H1 (cell line): ENCODE measurements at regions not wholly inside any gene's neighbourhood (a gene's known extent, or its start where the extent isn't known, plus 50 kb on each side); places are given as distances from the start of the nearest gene placed in this dataset.

Experiments used
- CTCF ChIA-PET: fragments of 300-600 bp; sonication (Branson Sonifier 250); formaldehyde crosslinking; loops from one replicate; lab custom pipeline; 2021; ENCODE audit not compliant: partially characterized antibody; lab: Charles Lee
- POLR2A ChIA-PET: fragments of 300-600 bp; sonication (Branson Sonifier 250); formaldehyde crosslinking; loops from one replicate; lab custom pipeline; 2021; ENCODE audit warnings: inconsistent platforms; ENCODE audit not compliant: partially characterized antibody; lab: Charles Lee
- DNase-seq, 2 experiments: peaks; one replicate each; pipeline versions ENCODE4 v3.0.0 to v3.0.0-alpha.2; 2010 to 2022; ENCODE audit warnings: low spot score in 2 of 2, low read depth in 1 of 2, mixed read lengths in 1 of 2
- FAIRE-seq: peaks from 2 replicates; lab custom pipeline; 2011; peaks lifted over from hg19 to GRCh38; lab: Jason Lieb, UNC
- H2AFZ ChIP-seq: 2 replicates; pipeline ENCODE4 v1.8.1; 2012; ENCODE audit warnings: low read length, inconsistent platforms
- H2AK5ac ChIP-seq: 2 replicates; pipeline ENCODE4 v1.6.1; 2013; ENCODE audit warnings: low read depth, low read length
- H2BK120ac ChIP-seq: replicated peaks from 2 replicates; pipeline ENCODE3; 2013; ENCODE audit warnings: low read depth, low read length, inconsistent platforms
- H2BK12ac ChIP-seq: 2 replicates; pipeline ENCODE4 v1.6.1; 2013; ENCODE audit warnings: low read depth, low read length
- H2BK15ac ChIP-seq: 2 replicates; pipeline ENCODE4 v1.6.1; 2013; ENCODE audit warnings: low read length
- H2BK20ac ChIP-seq: 2 replicates; pipeline ENCODE4 v1.6.1; 2013; ENCODE audit warnings: low read length
- H2BK5ac ChIP-seq: 2 replicates; pipeline ENCODE4 v1.6.1; 2013; ENCODE audit warnings: low read depth, low read length
- H3K14ac ChIP-seq: 2 replicates; pipeline ENCODE4 v1.6.1; 2013; ENCODE audit warnings: inconsistent platforms; ENCODE audit not compliant: insufficient read length
- H3K18ac ChIP-seq: 2 replicates; pipeline ENCODE4 v1.6.1; 2013; ENCODE audit warnings: low read length; ENCODE audit errors: extremely low read depth
- H3K23ac ChIP-seq: 2 replicates; pipeline ENCODE4 v1.6.1; 2013; ENCODE audit warnings: inconsistent platforms; ENCODE audit not compliant: insufficient read length
- H3K23me2 ChIP-seq: 2 replicates; pipeline ENCODE4 v1.6.1; 2013; ENCODE audit warnings: low read depth, low read length
- H3K27ac ChIP-seq: 2 replicates; pipeline ENCODE4 v1.6.1; 2011; ENCODE audit warnings: low read depth, low read length, inconsistent platforms
- H3K27me3 ChIP-seq, 4 experiments: replicated peaks in 1 of 4; 1 replicate in 1 of 4; 2 replicates in 3 of 4; pipeline versions ENCODE4 v1.6.1 to v1.8.1; 2011 to 2013; ENCODE audit warnings: low read length in 3 of 4, mild to moderate bottlenecking in 3 of 4, inconsistent platforms in 2 of 4, mixed read lengths in 2 of 4, moderate library complexity in 1 of 4; ENCODE audit not compliant: control insufficient read depth in 3 of 4, insufficient read depth in 3 of 4; ENCODE audit errors: extremely low read depth in 1 of 4
- H3K36me3 ChIP-seq, 4 experiments: 2 replicates each; pipeline versions ENCODE4 v1.6.1 to v1.8.1; 2011 to 2013; ENCODE audit warnings: mild to moderate bottlenecking in 4 of 4, low read length in 3 of 4, moderate library complexity in 2 of 4, control low read depth in 1 of 4, inconsistent platforms in 1 of 4; ENCODE audit not compliant: insufficient read depth in 4 of 4, control insufficient read depth in 2 of 4
- H3K4ac ChIP-seq: replicated peaks from 2 replicates; pipeline ENCODE3; 2013; ENCODE audit warnings: low read length, low read depth, mixed read lengths, inconsistent platforms; ENCODE audit not compliant: insufficient read length
- H3K4me1 ChIP-seq, 4 experiments: replicated peaks in 1 of 4; 1 replicate in 1 of 4; 2 replicates in 3 of 4; pipeline versions ENCODE4 v1.6.1 to v1.8.1; 2011 to 2013; ENCODE audit warnings: low read length in 3 of 4, inconsistent platforms in 2 of 4, mixed read lengths in 1 of 4; ENCODE audit not compliant: insufficient read depth in 4 of 4, control insufficient read depth in 3 of 4
- H3K4me2 ChIP-seq, 2 experiments: 2 replicates each; pipeline versions ENCODE4 v1.6.1 to v1.8.1; 2011 to 2013; ENCODE audit warnings: low read depth in 2 of 2, low read length in 2 of 2, control low read depth in 1 of 2, inconsistent platforms in 1 of 2, mild to moderate bottlenecking in 1 of 2; ENCODE audit not compliant: insufficient read depth in 1 of 2
- H3K4me3 ChIP-seq, 4 experiments: fragments of 200-600, 300-600 bp in 1 of 4; sonication (generic), shearing (Covaris generic), sonication (Bioruptor Twin) in 1 of 4; 2 replicates each; pipeline versions ENCODE4 v1.5.1 to v1.8.1; 2011 to 2016; ENCODE audit warnings: low read length in 4 of 4, low read depth in 3 of 4, control low read depth in 2 of 4, inconsistent platforms in 2 of 4, mild to moderate bottlenecking in 2 of 4, mixed read lengths in 1 of 4, moderate library complexity in 1 of 4; ENCODE audit not compliant: insufficient read depth in 2 of 4; ENCODE audit errors: extremely low read depth in 1 of 4
- H3K56ac ChIP-seq: replicated peaks from 2 replicates; pipeline ENCODE3; 2013; ENCODE audit warnings: low read depth, mild to moderate bottlenecking, mixed read lengths, low read length, inconsistent platforms; ENCODE audit not compliant: insufficient read length
- H3K79me1 ChIP-seq: 2 replicates; pipeline ENCODE4 v1.6.1; 2013; ENCODE audit warnings: low read depth, low read length, control low read depth
- H3K79me2 ChIP-seq, 2 experiments: 2 replicates each; pipeline versions ENCODE4 v1.6.1 to v1.8.1; 2012 to 2013; ENCODE audit warnings: low read length in 2 of 2, mild to moderate bottlenecking in 2 of 2, inconsistent platforms in 1 of 2; ENCODE audit not compliant: insufficient read depth in 2 of 2, control insufficient read depth in 1 of 2
- H3K9ac ChIP-seq, 4 experiments: replicated peaks in 1 of 4; 1 replicate in 1 of 4; 2 replicates in 3 of 4; pipeline versions ENCODE4 v1.6.1 to v1.8.1; 2011 to 2013; ENCODE audit warnings: low read depth in 3 of 4, low read length in 3 of 4, control low read depth in 2 of 4, mild to moderate bottlenecking in 2 of 4, moderate library complexity in 2 of 4, inconsistent platforms in 1 of 4; ENCODE audit errors: extremely low read depth in 1 of 4
- H3K9me3 ChIP-seq, 2 experiments: 2 replicates each; pipeline versions ENCODE4 v1.6.1 to v1.8.1; 2012 to 2013; ENCODE audit warnings: mild to moderate bottlenecking in 2 of 2, moderate library complexity in 2 of 2, control low read depth in 1 of 2, inconsistent platforms in 1 of 2, low read depth in 1 of 2, low read length in 1 of 2, mixed read lengths in 1 of 2; ENCODE audit not compliant: insufficient read depth in 2 of 2
- H4K20me1 ChIP-seq, 2 experiments: replicated peaks in 1 of 2; 2 replicates each; pipeline versions ENCODE3 to v1.8.1; 2011 to 2013; ENCODE audit warnings: inconsistent platforms in 2 of 2, low read length in 2 of 2, mild to moderate bottlenecking in 1 of 2; ENCODE audit not compliant: insufficient read depth in 2 of 2, control insufficient read depth in 1 of 2
- H4K5ac ChIP-seq: 2 replicates; pipeline ENCODE4 v1.6.1; 2013; ENCODE audit warnings: low read length, low read depth, mixed read lengths, inconsistent platforms; ENCODE audit not compliant: insufficient read length
- H4K8ac ChIP-seq: 2 replicates; pipeline ENCODE4 v1.8.0; 2013; ENCODE audit warnings: mild to moderate bottlenecking, moderate library complexity, low read length, inconsistent platforms; ENCODE audit not compliant: insufficient read depth; ENCODE audit errors: extremely low read depth
- H4K91ac ChIP-seq: replicated peaks from 2 replicates; pipeline ENCODE3; 2013; ENCODE audit warnings: low read length, mixed read lengths, inconsistent platforms; ENCODE audit not compliant: insufficient read length
- CBX8 ChIP-seq: fragments of 300-800, 300-1000 bp; sonication (generic); IDR thresholded peaks from 2 replicates; pipeline ENCODE4 v1.7.1; 2016; ENCODE audit warnings: low read depth, low read length, borderline replicate concordance
- CTCF ChIP-seq, 3 experiments: IDR thresholded peaks; 1 replicate in 2 of 3; 2 replicates in 1 of 3; pipeline versions ENCODE4 v1.5.1 to v1.6.1; 2011; ENCODE audit warnings: low read length in 3 of 3, mild to moderate bottlenecking in 3 of 3, inconsistent platforms in 2 of 3, low read depth in 1 of 3, moderate library complexity in 1 of 3; ENCODE audit not compliant: insufficient read depth in 1 of 3; ENCODE audit errors: control extremely low read depth in 1 of 3
- MAFK ChIP-seq: IDR thresholded peaks from 2 replicates; pipeline ENCODE4 v1.6.1; 2012; ENCODE audit warnings: low read depth, mild to moderate bottlenecking, improper control_type of control experiment, low read length
- NRF1 ChIP-seq: IDR thresholded peaks from 2 replicates; pipeline ENCODE4 v1.6.1; 2011; ENCODE audit warnings: mild to moderate bottlenecking, low read depth, low read length, improper control_type of control experiment
- SP4 ChIP-seq: IDR thresholded peaks from 2 replicates; pipeline ENCODE4 v1.6.1; 2012; ENCODE audit warnings: low read length, inconsistent platforms
- TAF7 ChIP-seq: optimal IDR thresholded peaks from 2 replicates; pipeline ENCODE3; 2011; ENCODE audit warnings: low read depth, mild to moderate bottlenecking, inconsistent platforms, low read length, moderate library complexity, borderline replicate concordance
- TBP ChIP-seq: IDR thresholded peaks from 2 replicates; pipeline ENCODE4 v1.6.1; 2011; ENCODE audit warnings: low read depth, low read length, improper control_type of control experiment
- USF2 ChIP-seq: IDR thresholded peaks from 2 replicates; pipeline ENCODE4 v1.6.1; 2011; ENCODE audit warnings: low read length, improper control_type of control experiment
- ZNF274 ChIP-seq: IDR thresholded peaks from 2 replicates; pipeline ENCODE4 v1.7.0; 2012; ENCODE audit warnings: low read length, borderline replicate concordance; ENCODE audit errors: extremely low read depth
- WGBS, 2 experiments: shearing (Covaris generic) in 1 of 2; methylation state at CpG; one replicate each; pipeline versions ENCODE4 v1.1.6 to v1.1.7; 2013 to 2015; ENCODE audit warnings: low lambda C conversion rate in 2 of 2, mixed read lengths in 2 of 2, inconsistent platforms in 1 of 2, low coverage in 1 of 2, missing lambda C conversion rate in 1 of 2; ENCODE audit not compliant: insufficient replicate concordance in 2 of 2, insufficient coverage in 1 of 2, insufficient read length in 1 of 2; ENCODE audit errors: extremely low coverage in 1 of 2, missing lambda C conversion rate in 1 of 2; 5-methylcytosine and 5-hydroxymethylcytosine counted together

GRCh38 chr6:164690702-164691500 lies 618.5 kb downstream of the C6orf118 start:
- no peak for FAIRE-seq
- WGBS, 2 experiments, result 84% methylated on average over 6 of the region's 6 CpGs; no CpG with 5 or more reads in 1 of the 2 experiments
- TF ChIP-seq MAFK (no peak), CTCF (IDR thresholded peaks at IDR 0.05; ENCODE audit: control extremely low read depth in 1 of 3, insufficient read depth in 1 of 3, low read depth in 1 of 3, low read length in 3 of 3) (no peak), TBP (no peak), USF2 (no peak), NRF1 (no peak), CBX8 (no peak), SP4 (no peak), ZNF274 (no peak), TAF7 (no peak)

More at GRCh38 chr6:164690702-164691500, 618.5 kb downstream of the C6orf118 start:
- no peak overlapping the region for H3K4me3 ChIP-seq
- no peak overlapping the region for H4K8ac ChIP-seq
- no peak overlapping the region for H2BK120ac ChIP-seq
- no peak overlapping the region for H3K9ac ChIP-seq
- no peaks in the 10 kb centered on the region for H3K79me1 ChIP-seq
- CTCF ChIA-PET, result interaction anchor here (0.7 to 1.0 kb wide), 2 partner anchors 11 to 580 kb away, joined by 3 to 4 read pairs; no protein-coding TSS in a partner anchor
- peak overlapping the region; percentile 20 for H4K91ac ChIP-seq
- H3K4ac ChIP-seq, result no peak overlapping the region
- no peak overlapping the region; the same call in 1 of the 2 replicates for H2BK12ac ChIP-seq
- no peak overlapping the region for H2BK5ac ChIP-seq
- H2BK15ac ChIP-seq, result no peak overlapping the region
- H3K27me3 ChIP-seq, result no peaks in the 10 kb centered on the region
- H3K4me1 ChIP-seq, result peaks cover 0 to 22% (median 7%) of the 10 kb centered on the region in 4 experiments; a peak in 3 of 7 replicates
- H3K14ac ChIP-seq, result no peak overlapping the region
- no peak overlapping the region for H3K56ac ChIP-seq
- H2BK20ac ChIP-seq, result no peak overlapping the region
- no peak overlapping the region for H2AK5ac ChIP-seq
- H4K5ac ChIP-seq, result no peak overlapping the region
- H3K36me3 ChIP-seq, result no peaks in the 10 kb centered on the region; a peak in 1 of 8 replicates
- H3K27ac ChIP-seq, result no peak overlapping the region
- H3K23ac ChIP-seq, result no peak overlapping the region
- H3K9me3 ChIP-seq, result no peaks in the 10 kb centered on the region
- H4K20me1 ChIP-seq, result no peaks in the 10 kb centered on the region
- H3K23me2 ChIP-seq, result no peaks in the 10 kb centered on the region
- H2AFZ ChIP-seq, result no peak overlapping the region
- no peak overlapping the region for H3K4me2 ChIP-seq
- no peak for DNase-seq
- POLR2A ChIA-PET, result no interaction called here
- H3K79me2 ChIP-seq, result no peaks in the 10 kb centered on the region
- H3K18ac ChIP-seq, result no peak overlapping the region
